ENCODE measurements at regions not wholly inside any gene's neighbourhood (a gene's known extent, or its start where the extent isn't known, plus 50 kb on each side); places are given as distances from the start of the nearest gene placed in this dataset.
"Not testable (repeated sequence)": the region's sequence is repeated elsewhere in the genome, so short reads cannot be mapped to it uniquely, and the experiment has no call there.

GRCh38 chr3:180424305-180424704 is 177.7 kb upstream of the TTC14 start:
- not testable (repeated sequence) for DNase-seq

GRCh38 chr3:180430896-180431295 is 171.1 kb upstream of the TTC14 start:
- DNase-seq, result no peak

DNA sequence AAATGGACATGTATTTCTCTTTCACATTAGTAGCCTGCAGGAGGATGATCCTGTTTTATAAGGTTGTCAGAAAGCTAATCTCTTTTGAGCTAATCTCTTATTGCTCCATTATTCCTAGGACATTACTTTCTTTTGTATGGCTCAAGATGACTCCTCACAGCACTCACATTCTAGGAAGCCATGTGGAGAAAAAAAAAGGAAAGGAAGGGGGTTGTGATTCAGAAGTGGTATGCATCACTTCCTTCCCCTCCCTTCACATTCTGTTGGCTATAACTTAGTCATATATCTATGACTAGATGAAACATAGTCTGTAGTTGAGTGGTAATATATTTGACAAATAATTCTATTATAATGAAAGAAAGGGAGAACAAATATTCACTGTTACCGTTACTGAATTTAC is 168.8 kb upstream of the TTC14 start:
- DNase-seq, result peak; percentile 93

GRCh38 chr3:180447136-180447535 is 154.8 kb upstream of the TTC14 start:
- DNase-seq, result no peak

DNA sequence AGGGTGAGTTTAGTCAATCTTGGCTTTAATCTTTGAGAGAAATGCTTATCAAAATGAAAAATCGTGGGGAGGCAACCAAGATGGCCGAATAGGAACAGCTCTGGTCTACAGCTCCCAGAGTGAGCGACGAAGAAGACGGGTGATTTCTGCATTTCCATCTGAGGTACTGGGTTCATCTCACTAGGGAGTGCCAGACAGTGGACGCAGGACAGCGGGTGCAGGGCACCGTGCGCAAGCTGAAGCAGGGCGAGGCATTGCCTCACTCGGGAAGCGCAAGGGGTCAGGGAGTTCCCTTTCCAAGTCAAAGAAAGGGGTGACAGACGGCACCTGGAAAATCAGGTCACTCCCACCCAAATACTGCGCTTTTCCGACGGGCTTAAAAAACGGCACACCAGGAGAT is 153.6 kb upstream of the TTC14 start:
- not testable (repeated sequence) for DNase-seq

DNA sequence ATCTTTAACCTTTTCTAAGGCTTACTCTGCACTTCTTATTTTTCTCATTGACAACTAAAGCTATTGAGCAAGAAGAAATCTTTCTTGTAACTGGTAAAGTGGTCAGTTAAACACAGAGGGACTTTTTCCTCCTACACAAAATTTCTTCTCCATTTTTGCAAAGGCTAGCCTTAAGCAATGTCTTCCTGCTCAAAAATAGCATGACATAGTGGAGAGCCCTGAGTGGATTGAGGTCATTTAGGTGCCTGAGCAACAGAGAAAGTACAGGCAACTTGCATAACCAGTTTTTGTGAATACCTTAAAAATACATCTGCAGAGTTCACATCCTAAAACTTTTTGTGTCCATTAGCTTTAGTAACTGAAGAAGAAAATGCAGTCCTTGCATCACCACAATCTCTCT is 144.7 kb upstream of the TTC14 start:
- DNase-seq, result no peak

- peak; percentile 13 for DNase-seq
These were observed 135.5 kb upstream of the TTC14 start for GRCh38 chr3:180466401-180467011.

DNA sequence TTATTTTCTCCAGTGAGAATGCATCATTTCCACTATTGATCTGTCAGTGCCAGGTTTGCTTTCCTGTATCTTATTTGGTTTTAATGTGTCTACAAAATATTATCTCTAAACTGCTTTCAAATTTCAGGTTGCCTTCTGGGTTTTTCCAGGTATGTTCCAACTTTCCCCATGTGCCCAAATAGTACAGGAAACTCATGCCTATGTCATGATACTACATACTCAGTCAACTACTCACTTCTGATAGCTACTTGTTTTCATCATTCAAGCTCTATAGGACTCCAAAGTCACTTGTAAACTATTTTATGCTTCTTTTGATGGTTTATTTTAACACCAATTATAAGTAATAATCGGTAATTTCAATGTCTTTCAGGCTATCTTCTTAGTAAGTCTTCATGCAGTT is 134.8 kb upstream of the TTC14 start:
- DNase-seq, result peak; percentile 43

- no peak for DNase-seq
These were observed 132.8 kb upstream of the TTC14 start for GRCh38 chr3:180469149-180469548.

DNA sequence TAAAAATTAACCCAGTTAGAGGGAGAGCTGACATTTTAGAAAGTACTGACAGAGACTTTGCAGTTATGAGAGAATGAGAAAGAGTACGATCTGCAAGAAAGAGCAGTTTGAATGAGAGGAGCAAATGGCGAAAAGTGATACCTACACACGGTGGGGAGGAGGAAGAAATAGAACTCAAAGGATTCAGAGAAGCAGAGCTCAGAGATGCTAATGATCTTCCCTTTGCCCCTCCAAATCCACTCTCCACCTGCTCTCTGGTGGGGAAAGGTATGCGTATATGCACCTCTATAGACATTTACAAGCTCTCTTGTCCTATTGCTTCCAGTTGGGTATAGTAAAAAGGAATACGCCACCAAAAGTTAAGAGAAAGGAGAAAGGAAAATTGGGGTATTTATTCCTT is 123.3 kb upstream of the TTC14 start:
- DNase-seq, result no peak

GRCh38 chr3:180492047-180492446 is 109.9 kb upstream of the TTC14 start:
- DNase-seq, result no peak

DNA sequence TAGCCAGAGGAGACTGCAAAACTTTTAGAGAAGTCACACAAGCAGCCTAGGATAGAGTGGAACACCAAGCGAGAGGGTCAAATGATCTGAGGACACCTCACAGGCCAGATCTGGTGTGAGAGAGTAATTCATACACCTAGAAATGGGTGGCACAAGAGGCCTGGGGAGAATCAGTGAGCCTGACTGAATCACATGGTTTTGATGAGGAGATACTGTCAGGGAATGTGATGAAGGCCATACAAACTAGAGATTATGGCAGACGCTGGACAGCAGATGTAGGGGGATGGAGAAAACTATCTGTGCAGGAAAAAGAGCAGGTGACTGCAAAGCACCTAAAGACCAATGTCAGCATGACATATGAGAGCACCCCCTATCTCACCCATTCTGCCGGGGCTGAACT is 105.0 kb upstream of the TTC14 start:
- DNase-seq, result no peak

GRCh38 chr3:180516368-180516767 is 85.6 kb upstream of the TTC14 start:
- no peak for DNase-seq

- DNase-seq, result no peak
These were observed 78.9 kb upstream of the TTC14 start for GRCh38 chr3:180523040-180523439.

- no peak for DNase-seq
These were observed 73.1 kb upstream of the TTC14 start for GRCh38 chr3:180528843-180529242.

- no peak for DNase-seq
These were observed 72.2 kb upstream of the TTC14 start for GRCh38 chr3:180529778-180530177.

DNA sequence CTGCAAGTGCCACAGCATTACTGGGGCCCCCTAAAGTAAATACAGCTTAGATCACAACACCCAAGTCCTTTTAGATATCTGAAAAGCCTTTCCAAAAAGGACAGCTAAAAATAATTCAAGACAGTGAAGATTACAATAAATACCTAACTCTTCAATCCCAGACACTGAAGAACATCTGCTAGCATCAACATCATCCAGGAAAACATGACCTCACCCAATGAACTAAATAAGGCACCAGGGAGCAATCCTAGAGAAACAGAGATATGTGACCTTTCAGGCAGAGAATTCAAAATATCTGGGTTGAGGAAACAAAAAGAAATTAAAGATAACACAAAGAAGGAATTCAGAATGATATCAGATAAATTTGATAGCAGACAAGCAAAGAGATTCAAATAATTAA is 71.7 kb upstream of the TTC14 start:
- no peak for DNase-seq

DNA sequence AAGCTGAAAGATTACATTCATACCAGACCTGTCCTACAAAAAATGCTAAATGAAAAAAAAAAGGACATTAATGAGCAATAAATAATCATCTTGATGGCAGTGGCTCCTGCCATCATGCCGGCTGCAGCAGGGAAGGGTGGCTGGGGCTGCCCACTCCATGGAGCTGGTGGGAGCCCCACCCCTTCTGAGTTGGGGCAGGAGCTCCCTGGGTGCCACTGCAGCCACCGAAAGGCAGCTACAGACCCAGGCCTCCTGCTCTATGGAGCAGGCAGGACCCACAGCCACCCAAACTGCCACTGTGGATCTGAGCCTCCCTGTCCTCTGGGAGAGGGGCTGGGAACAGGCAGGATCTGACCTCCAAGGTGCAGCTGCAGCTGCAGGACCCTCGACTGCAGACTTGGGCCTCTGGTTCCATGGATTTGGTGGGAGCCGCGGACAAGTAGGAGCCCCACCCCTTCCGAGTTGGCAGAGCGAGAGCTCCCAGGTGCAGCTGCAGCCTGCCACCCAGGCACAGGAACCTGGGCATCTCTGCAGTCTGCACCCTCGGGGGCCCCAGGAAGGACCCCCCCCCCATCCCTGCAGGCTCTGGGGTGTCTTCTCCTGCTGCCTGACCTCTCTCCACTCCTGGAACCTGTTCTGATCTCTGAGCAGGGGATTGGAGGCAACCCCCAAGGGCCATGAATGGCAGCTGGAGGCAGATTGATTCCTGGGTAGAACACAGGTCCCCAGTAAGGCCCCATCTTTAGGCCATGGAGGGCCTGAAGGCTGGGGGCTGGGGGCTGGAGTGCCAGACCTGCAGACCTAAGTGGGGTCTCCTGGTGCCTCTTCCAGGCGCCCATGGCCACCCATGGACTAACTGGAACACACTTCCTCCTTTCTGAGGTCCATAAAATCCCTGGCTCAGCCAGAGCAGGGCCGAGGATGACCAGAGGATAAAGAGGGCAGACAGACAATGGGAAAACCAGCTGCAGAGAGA is 70.4 kb upstream of the TTC14 start:
- DNase-seq, result no peak

- DNase-seq, result no peak
These were observed 67.1 kb upstream of the TTC14 start for GRCh38 chr3:180534828-180535227.

- no peak for DNase-seq
These were observed 63.5 kb upstream of the TTC14 start for GRCh38 chr3:180538493-180538892.

- no peak for DNase-seq
These were observed 58.1 kb upstream of the TTC14 start for GRCh38 chr3:180543877-180544276.

DNA sequence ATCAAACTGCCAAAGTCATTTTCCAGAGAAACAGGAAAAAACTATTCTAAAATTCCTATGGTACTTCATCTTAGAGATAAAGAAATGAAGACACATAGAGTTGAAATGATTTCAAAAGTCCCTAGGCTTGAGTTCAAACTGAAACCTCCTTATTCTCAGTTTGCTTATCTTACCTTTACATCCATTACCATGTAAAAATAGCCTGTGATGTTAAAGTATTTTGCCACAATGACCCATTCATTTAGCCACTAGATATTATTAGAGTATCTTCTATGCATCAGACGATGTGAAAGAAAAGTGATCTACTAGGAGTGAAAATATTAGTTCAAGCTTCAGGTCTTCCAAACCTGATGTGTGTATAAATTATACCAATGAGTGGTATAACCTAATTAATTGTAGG is 55.1 kb upstream of the TTC14 start:
- no peak for DNase-seq

DNA sequence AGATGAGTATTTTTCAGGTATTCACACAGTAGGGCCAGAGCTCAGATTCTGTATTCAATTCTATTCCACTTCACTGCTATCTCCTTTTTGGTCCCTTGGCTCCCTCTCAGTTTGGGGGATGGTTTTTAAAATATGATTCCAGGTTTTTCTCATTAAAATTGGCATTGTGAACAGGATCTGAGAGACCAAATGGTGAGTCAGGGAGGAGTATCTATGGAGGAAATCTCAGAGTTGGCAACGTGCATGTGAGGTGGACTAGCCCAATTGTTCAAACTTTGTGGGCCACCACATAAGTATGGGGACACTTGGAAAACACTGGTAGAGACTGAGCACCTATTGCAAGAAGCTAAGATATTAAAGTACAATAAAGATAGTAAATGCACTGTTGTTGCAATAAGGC is 53.9 kb upstream of the TTC14 start:
- DNase-seq, result peak; percentile 59

Measured in HCEC 1CT (cell line).